ENCODE measurements at regions not wholly inside any gene's neighbourhood (a gene's known extent, or its start where the extent isn't known, plus 50 kb on each side); places are given as distances from the start of the nearest gene placed in this dataset.

DNA sequence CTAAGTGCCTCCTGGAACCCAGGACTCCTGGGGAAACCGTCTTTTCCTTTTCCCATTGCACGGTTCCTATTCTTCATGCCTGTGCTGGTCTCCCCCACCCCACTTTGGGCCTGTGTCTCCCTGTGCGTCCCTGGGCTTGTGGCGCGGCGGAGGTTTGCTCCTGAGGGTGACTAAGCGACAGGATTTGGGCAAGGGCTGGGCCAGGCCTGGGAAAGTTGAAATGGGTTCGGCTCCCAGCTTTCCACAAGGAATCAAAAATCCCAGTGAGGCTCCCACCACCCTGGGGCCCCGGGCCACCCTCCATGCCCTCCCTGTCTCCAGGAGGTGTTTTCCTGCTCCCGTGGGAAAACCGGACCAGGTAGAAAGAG lies 197.6 kb downstream of the NDUFA10 start:
- TF ChIP-seq, protein P1, sequence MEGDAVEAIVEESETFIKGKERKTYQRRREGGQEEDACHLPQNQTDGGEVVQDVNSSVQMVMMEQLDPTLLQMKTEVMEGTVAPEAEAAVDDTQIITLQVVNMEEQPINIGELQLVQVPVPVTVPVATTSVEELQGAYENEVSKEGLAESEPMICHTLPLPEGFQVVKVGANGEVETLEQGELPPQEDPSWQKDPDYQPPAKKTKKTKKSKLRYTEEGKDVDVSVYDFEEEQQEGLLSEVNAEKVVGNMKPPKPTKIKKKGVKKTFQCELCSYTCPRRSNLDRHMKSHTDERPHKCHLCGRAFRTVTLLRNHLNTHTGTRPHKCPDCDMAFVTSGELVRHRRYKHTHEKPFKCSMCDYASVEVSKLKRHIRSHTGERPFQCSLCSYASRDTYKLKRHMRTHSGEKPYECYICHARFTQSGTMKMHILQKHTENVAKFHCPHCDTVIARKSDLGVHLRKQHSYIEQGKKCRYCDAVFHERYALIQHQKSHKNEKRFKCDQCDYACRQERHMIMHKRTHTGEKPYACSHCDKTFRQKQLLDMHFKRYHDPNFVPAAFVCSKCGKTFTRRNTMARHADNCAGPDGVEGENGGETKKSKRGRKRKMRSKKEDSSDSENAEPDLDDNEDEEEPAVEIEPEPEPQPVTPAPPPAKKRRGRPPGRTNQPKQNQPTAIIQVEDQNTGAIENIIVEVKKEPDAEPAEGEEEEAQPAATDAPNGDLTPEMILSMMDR (IDR thresholded peaks at IDR 0.05), result no peak
- TF ChIP-seq POLR2A (IDR thresholded peaks at IDR 0.05), result no peak

Measured in tibial nerve (tissue), 3 donors.